Common myeloid progenitor, CD34-positive (primary cell): ENCODE measurements at regions not wholly inside any gene's neighbourhood (a gene's known extent, or its start where the extent isn't known, plus 50 kb on each side); places are given as distances from the start of the nearest gene placed in this dataset.

Experiments
- CTCF ChIA-PET: fragments of 350-600 bp; sonication (Branson Sonifier 250); formaldehyde crosslinking; loops from one replicate; lab custom pipeline; 2021; ENCODE audit warnings: antibody characterized with exemption; lab: Charles Lee
- POLR2A ChIA-PET: fragments of 350-600 bp; sonication (Branson Sonifier 250); formaldehyde crosslinking; loops from one replicate; lab custom pipeline; 2021; ENCODE audit warnings: antibody characterized with exemption; lab: Charles Lee
- DNase-seq, 3 donors: peaks; one replicate each; pipeline versions ENCODE4 v3.0.0 to v3.0.0-alpha.2; 2013
- H3K27ac ChIP-seq, 2 experiments: 1 replicate in 1 of 2; 2 replicates in 1 of 2; pipeline ENCODE4 v1.7.0; 2013; ENCODE audit warnings: inconsistent platforms in 2 of 2, low read length in 2 of 2, mild to moderate bottlenecking in 2 of 2, low read depth in 1 of 2, moderate library complexity in 1 of 2; ENCODE audit not compliant: severe bottlenecking in 2 of 2, insufficient read depth in 1 of 2, poor library complexity in 1 of 2
- H3K27me3 ChIP-seq, 5 experiments: replicated peaks in 2 of 5; 1 replicate in 3 of 5; 2 replicates in 2 of 5; pipeline versions ENCODE4 v1.6.1 to v1.7.0; 2013; ENCODE audit warnings: low read length in 4 of 5, mild to moderate bottlenecking in 2 of 5, moderate library complexity in 2 of 5, inconsistent platforms in 1 of 5; ENCODE audit not compliant: insufficient read depth in 5 of 5, control insufficient read depth in 4 of 5
- H3K36me3 ChIP-seq, 4 experiments: 1 replicate in 2 of 4; 2 replicates in 2 of 4; pipeline versions ENCODE4 v1.6.1 to v1.7.0; 2013; ENCODE audit warnings: low read length in 3 of 4, control low read depth in 1 of 4, mild to moderate bottlenecking in 1 of 4; ENCODE audit not compliant: control insufficient read depth in 4 of 4, insufficient read depth in 4 of 4
- H3K4me1 ChIP-seq, 4 experiments: 1 replicate in 3 of 4; 2 replicates in 1 of 4; pipeline versions ENCODE4 v1.6.1 to v1.7.1; 2013; ENCODE audit warnings: low read length in 3 of 4, mild to moderate bottlenecking in 3 of 4, control low read depth in 1 of 4, inconsistent platforms in 1 of 4, moderate library complexity in 1 of 4; ENCODE audit not compliant: control insufficient read depth in 4 of 4, insufficient read depth in 4 of 4; ENCODE audit errors: control extremely low read depth in 1 of 4
- H3K4me3 ChIP-seq, 7 experiments: 1 replicate in 4 of 7; 2 replicates in 3 of 7; pipeline versions ENCODE4 v1.5.1 to v1.7.0; 2013; ENCODE audit warnings: mild to moderate bottlenecking in 7 of 7, low read length in 6 of 7, moderate library complexity in 6 of 7, inconsistent platforms in 2 of 7, low read depth in 2 of 7, control low read depth in 1 of 7; ENCODE audit not compliant: insufficient read depth in 4 of 7, control insufficient read depth in 1 of 7; ENCODE audit errors: extremely low read depth in 1 of 7
- H3K9me3 ChIP-seq, 5 experiments: 1 replicate in 4 of 5; 2 replicates in 1 of 5; pipeline versions ENCODE4 v1.6.1 to v1.7.1; 2013; ENCODE audit warnings: low read length in 4 of 5, mild to moderate bottlenecking in 2 of 5, inconsistent platforms in 1 of 5, low read depth in 1 of 5, moderate library complexity in 1 of 5; ENCODE audit not compliant: control insufficient read depth in 4 of 5, insufficient read depth in 2 of 5; ENCODE audit errors: control extremely low read depth in 1 of 5
- WGBS: methylation state at CpG from one replicate; pipeline ENCODE4 v1.1.5; 2013; ENCODE audit not compliant: insufficient coverage; 5-methylcytosine and 5-hydroxymethylcytosine counted together

DNA sequence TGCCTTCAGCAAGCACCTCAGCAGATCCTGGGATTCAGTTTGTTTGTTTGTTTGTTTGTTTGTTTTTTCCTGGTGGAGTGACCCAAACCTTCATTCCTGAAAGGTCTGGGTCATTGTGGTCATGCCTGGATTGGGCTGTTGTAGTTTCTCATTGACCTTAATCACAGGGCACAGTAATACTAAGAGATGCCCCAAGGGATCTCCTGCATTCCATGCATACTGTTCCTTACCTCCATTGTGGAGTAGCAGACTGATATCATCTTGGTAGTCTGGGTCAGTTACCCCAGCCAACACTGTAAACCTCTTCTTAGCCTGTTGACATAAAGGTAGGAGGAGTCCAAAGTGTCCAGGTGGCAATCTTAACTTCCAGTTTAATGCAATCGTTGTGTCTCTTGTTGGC is 1466.7 kb upstream of the CDH9 start:
- H3K4me1 ChIP-seq: no peaks in the 10 kb centered on the region
- POLR2A ChIA-PET: no interaction called here

DNA sequence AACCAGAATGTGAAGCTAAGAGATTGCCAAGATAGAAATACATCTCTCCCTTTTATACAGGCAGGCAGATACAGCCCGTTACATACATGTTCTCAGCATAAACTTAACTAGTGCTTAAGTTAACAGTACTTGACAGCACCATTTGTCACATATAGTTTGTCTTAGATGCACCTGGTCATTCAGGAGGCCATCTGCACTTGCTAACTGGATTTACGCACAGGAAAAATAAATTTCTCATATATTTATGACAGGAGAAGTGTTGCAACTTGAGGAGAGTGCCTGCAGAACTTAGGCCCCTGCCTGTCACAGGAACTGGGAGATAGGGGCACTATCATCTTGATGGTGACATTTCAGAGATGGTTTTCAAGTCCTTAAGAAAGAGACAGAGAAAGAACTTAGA is 1462.1 kb upstream of the CDH9 start:
- POLR2A ChIA-PET: no interaction called here
- no peaks in the 10 kb centered on the region for H3K27me3 ChIP-seq
- no peak overlapping the region for H3K27ac ChIP-seq
- H3K4me1 ChIP-seq: no peaks in the 10 kb centered on the region
- H3K36me3 ChIP-seq: no peaks in the 10 kb centered on the region
- CTCF ChIA-PET: no interaction called here
- H3K9me3 ChIP-seq: no peaks in the 10 kb centered on the region
- 91% methylated on average over 1 of the region's 2 CpGs for WGBS
- no peak overlapping the region for H3K4me3 ChIP-seq
- no peak for DNase-seq

More for the DNA sequence above, 1466.7 kb upstream of the CDH9 start:
- Histone ChIP-seq H3K27ac (no peak overlapping the region), H3K9me3 (peaks cover 0 to 1% (median 0%) of the 10 kb centered on the region in 5 experiments), H3K4me3 (no peak overlapping the region), H3K27me3 (no peaks in the 10 kb centered on the region), H3K36me3 (no peaks in the 10 kb centered on the region)
- CTCF ChIA-PET: no interaction called here
- DNase-seq: no peak
- 83% methylated on average over 1 of the region's 1 CpG for WGBS

DNA sequence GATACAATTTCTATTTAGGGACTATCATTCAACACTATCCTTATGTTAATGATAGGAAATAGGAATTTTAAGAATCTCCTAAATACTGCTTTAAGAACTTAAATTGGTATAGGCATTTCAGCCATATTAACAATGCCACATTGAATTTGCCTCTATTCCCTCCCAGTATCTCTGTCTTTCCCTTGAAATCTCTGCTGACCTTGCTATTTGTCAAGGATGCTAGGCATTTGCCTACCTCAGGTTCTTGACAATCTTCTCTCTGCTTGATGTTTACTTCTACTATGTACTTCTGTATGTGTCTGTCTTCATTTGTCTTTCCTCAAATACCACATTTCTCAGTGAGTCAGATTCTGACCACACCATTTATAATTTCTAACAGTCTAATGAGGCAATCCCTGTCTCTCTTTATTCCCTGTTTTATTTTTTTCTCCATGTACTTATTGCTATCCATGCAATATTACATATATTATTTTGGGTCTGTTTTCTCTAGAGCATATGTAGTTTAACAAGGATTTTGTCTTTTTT is 1461.4 kb upstream of the CDH9 start:
- H3K36me3 ChIP-seq: no peaks in the 10 kb centered on the region
- DNase-seq: no peak
- H3K27ac ChIP-seq: no peak overlapping the region
- no peaks in the 10 kb centered on the region for H3K27me3 ChIP-seq
- ChIA-PET CTCF (no interaction called here), POLR2A (no interaction called here)
- no peaks in the 10 kb centered on the region for H3K9me3 ChIP-seq
- H3K4me1 ChIP-seq: no peaks in the 10 kb centered on the region
- H3K4me3 ChIP-seq: no peak overlapping the region

DNA sequence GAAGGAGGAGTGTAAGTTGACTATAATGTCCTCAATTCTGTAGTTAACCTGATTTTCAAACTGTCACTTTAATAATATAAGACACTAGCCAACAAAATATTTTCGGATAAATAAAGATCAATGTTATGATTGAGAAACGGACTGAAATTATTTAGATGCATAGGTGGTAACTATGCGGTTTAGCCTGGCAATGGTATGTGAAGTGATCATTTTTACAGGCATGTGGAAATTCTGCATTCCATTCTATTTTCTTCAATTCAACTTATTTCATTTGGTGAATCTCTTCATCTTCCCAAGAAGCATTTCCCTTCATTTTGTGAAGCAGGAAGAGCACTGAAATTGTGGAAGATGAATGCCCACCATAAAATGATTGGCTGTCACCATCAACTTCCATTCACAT is 1457.5 kb upstream of the CDH9 start:
- Histone ChIP-seq H3K4me3 (no peak overlapping the region), H3K9me3 (no peaks in the 10 kb centered on the region), H3K4me1 (no peaks in the 10 kb centered on the region), H3K36me3 (no peaks in the 10 kb centered on the region), H3K27me3 (no peaks in the 10 kb centered on the region), H3K27ac (no peak overlapping the region)
- CTCF ChIA-PET: no interaction called here
- POLR2A ChIA-PET: no interaction called here
- no CpG with 5 or more reads among the region's 3 CpGs for WGBS
- DNase-seq: no peak

DNA sequence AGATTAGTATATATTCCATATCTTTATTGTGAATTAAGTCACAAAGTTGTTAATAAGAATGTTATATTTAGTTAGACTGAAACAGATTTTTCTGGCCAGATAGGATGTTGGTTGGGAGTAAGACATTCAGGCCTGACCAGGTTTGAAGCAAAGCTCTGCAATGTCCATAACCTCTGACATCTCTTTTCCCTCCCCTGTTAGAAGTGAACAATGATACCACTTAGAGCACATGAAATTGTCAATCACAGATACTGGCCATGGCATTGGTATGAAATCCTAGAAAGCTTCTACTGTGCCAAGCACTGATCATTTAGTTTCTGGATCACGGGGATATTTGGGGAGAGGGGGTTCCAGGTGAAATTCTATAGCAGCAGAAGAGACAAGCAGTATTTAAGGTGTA is 1455.1 kb upstream of the CDH9 start:
- ChIA-PET CTCF (no interaction called here), POLR2A (interaction anchor here (0.5 kb wide), 1 partner anchor 1765 kb away, joined by 3 read pairs; no protein-coding TSS in a partner anchor)
- no peak overlapping the region for H3K4me3 ChIP-seq
- no peaks in the 10 kb centered on the region for H3K4me1 ChIP-seq
- DNase-seq: no peak
- 80% methylated on average over 1 of the region's 1 CpG for WGBS
- H3K36me3 ChIP-seq: no peaks in the 10 kb centered on the region
- no peaks in the 10 kb centered on the region for H3K9me3 ChIP-seq
- H3K27ac ChIP-seq: no peak overlapping the region
- no peaks in the 10 kb centered on the region for H3K27me3 ChIP-seq

DNA sequence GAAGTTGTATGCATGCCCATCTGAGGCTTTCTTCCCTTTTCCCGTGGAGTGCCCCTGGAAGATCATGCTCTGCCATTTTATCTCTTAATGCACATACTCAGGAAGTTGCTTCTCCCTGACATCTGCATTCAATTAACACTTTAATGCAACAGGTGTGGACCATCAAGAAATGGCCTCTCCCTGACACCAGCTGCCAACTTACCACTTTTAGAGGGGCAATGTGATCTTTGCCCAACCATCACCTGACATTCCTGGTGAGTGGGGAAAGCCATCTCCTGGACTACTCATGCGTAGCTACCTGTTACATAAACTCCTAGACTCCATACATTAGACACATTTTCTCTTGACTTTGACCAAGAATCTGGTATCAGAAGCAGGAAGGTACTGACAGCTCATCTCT is 1450.4 kb upstream of the CDH9 start:
- Histone ChIP-seq H3K9me3 (no peaks in the 10 kb centered on the region), H3K4me1 (no peaks in the 10 kb centered on the region), H3K27ac (no peak overlapping the region), H3K36me3 (no peaks in the 10 kb centered on the region), H3K4me3 (no peak overlapping the region), H3K27me3 (no peaks in the 10 kb centered on the region)
- POLR2A ChIA-PET: no interaction called here
- DNase-seq: no peak
- CTCF ChIA-PET: no interaction called here
- 95% methylated on average over 2 of the region's 2 CpGs for WGBS

DNA sequence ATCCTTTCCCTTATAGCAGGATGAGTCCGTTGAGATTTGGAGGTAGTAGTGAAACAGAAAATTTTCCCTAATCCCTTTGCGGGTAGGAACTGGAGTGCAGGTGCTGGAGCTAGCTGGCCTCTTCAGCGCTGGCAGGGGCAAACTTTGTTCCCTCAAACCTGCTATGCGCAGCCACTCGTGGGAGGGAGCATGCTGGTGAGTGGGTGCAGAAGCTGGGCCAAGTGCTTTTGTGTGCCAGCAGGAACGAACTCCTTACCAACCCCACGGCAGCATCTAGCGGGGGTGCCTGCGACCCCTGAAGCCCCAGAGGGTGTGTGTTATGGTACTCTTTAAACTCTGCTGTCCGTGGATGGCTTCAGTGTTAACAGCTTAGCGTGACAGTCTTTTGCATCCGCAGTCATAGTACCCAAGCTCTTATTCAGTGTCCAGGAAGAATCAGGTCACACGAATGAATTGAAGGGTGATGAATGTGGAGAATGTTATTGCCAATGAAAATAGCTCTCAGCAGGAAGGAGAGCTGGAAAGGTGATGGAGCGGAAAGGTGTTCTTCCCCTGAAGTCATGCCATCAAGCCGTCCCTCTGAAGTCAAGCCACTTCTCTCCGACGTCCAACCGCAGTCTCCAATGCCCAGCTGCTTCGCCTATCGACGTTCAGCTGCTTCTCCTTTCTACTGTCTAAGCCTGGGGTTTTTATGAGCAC is 1445.1 kb upstream of the CDH9 start:
- no peak for DNase-seq
- CTCF ChIA-PET: no interaction called here

More for the DNA sequence above, 1445.1 kb upstream of the CDH9 start:
- Histone ChIP-seq H3K27ac (no peak overlapping the region), H3K4me1 (no peaks in the 10 kb centered on the region), H3K9me3 (no peaks in the 10 kb centered on the region), H3K36me3 (no peaks in the 10 kb centered on the region), H3K27me3 (no peaks in the 10 kb centered on the region), H3K4me3 (no peak overlapping the region)
- POLR2A ChIA-PET: no interaction called here
- WGBS: 97% methylated on average over 19 of the region's 21 CpGs
